COLO829 (cell line): ENCODE measurements at regions not wholly inside any gene's neighbourhood (a gene's known extent, or its start where the extent isn't known, plus 50 kb on each side); places are given as distances from the start of the nearest gene placed in this dataset.

ENCODE experiments used
- DNase-seq: peaks from one replicate; pipeline ENCODE4 v3.0.0; 2012; ENCODE audit warnings: low spot score

DNA sequence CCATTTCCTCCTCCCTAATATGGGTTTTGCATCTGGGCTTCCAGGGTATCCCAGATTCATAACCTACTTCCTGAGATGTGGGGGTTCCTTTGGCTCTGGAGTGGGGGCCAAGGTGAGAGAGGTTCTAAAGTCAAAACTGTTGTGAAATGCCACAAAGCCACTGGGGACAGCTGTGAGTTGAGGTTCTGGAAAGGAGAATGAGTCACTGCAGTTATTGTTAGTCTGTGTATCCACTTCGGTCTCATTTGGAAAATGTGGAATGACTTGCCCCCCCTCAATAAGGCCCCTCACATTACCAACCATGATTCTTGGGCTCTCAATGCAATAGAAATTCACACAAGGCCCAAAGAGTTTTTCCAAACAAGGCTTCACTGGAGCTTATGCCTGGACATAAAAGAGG is 51.1 kb upstream of the LGALSL start:
- no peak for DNase-seq

DNA sequence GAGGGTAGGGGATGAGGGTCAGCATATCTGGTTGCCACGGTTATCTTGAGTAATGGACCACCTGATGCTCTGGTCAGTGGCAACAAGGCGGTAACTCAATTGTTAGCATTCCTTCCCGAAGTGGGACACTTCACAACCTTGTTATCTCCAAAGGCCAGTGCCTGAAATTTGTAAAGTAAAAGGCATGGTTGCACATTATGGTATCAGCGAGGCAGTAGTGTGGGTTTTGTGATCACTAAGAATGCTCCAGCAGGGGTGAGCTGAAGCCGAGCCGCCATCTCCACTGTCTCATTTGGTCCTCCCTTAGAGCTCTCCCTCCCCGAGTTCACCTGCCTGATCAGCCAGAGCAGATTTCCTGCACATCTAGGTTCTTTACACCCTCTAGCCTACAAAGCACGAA is 50.5 kb upstream of the LGALSL start:
- DNase-seq = no peak

DNA sequence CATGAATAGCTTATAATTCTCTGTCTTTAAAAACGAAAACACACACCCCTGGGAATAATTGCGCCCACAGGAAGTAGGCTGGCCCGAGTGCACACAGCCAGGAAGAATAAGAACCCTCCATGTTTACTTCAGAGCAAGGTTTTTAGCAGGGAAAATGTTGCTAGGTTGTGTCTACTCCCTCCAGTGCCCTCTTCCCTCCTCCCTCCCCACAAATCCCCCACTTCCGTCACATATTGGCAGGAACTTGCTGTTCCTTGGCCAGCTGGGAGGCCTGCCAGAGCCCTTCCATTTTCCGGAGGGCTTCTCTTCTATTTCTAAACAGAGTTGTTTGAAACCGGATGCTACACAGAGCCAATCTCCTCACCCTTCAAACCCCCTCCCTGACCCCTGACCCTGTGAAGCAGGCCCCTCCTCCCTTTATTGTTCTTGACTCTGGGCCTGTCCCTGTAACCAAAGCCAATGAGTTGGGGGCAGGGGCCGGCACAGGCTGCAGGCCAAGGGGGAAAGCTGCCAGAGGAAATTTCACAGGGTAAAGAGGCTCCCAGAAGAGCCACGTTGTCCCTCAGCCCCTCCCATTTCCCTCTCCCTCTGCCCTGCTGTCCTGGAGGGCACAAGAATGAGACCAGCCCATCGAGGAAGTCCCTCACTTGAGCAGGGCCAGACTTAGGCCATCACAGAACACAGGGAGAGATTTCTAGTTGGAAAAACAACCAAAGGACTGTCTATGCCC is 49.8 kb upstream of the LGALSL start:
- peak; percentile 43 for DNase-seq
